HG02870 (cell line): ENCODE measurements at regions not wholly inside any gene's neighbourhood (a gene's known extent, or its start where the extent isn't known, plus 50 kb on each side); places are given as distances from the start of the nearest gene placed in this dataset.

ENCODE experiments used
- ATAC-seq: cut with Tn5 transposase; IDR thresholded peaks from one replicate; pipeline ENCODE4 v1.9.1; 2021; ENCODE audit warnings: mild to moderate bottlenecking, moderate library complexity; ENCODE audit not compliant: unreplicated experiment

DNA sequence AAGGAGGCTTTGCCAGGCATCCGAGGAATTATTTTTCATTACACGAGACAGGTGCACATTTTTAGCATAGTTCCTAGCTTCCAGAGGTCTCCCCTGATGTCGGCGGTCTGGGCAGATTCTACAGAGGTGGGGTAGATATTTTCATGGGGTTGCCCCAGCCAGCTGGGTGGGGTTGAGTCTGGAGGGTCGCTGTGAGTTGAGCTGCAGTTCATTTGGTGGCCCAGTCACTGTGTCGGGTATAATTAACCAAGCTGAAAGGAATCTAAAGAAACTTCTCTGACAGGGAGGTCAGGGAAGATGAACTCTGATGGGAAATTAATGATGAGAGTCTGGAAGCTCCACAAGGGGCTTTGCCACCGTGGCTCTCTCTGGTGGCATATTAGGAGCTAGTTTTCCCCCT is 233.7 kb upstream of the NAV2 start:
- no peak for ATAC-seq

GRCh38 chr11:19474954-19475721 is 234.4 kb upstream of the E2F8 start:
- ATAC-seq, result peak; percentile 94

DNA sequence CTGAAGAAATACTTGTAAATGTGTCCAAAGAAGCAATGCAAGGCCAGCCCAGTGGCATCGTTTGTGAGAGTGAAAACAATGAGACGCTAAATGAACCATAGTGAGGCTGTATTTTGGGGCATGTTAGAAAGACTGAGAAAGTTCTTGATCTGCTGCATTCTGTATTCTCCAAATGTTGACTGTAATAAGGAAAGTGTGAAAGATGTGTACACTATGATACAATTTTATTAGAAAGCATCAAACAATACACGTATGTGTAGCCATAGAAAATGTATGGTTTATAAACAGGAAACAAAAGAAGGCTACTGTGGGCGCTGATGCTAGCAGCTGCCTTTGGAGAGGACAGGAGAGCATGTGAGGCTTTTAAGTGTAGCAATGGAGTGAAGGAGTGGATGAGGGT is 233.5 kb upstream of the E2F8 start:
- no peak for ATAC-seq

- ATAC-seq, result no peak
These were observed 231.9 kb upstream of the E2F8 start for GRCh38 chr11:19472679-19473078.

GRCh38 chr11:19467904-19468303 is 227.2 kb upstream of the E2F8 start:
- ATAC-seq, result no peak

DNA sequence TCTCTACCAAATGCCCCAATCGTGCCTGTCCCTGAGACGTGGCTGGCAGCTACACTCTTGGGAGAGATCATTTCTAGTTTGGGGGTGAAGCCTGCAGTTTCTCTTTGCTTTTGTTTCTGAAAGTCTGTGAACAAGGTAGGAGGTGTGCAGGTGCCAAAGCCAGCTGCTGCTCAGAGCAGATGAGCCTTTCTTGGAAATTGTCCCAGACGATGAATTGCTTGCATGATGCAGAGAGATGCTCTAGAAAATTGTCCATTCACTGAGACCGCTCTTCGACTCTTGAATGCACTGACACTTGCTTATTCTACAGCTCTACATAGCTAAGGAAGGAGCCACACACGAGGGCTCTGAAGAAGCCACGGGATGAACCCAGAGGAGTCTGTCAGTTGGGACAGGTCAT is 225.6 kb upstream of the E2F8 start:
- ATAC-seq, result no peak

DNA sequence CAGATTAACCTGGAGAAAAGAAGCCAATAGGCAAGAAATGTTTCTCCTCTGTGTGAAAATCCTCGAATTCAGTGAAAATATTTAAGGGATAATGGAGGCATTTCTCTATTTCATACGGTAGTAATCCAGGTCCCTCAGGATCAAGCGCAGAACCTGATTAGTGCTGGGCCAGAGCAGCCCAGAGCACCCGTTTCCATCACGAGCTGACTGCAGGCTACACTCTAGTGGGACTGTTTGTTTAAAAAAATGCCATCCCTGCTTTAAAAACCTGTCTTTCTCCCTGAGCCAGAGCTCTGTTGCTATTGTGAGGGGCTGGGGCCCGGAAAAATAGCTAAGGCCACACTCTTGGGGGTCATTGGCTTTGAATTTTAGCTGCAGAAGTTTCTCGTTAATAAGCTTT is 223.2 kb upstream of the E2F8 start:
- no peak for ATAC-seq

DNA sequence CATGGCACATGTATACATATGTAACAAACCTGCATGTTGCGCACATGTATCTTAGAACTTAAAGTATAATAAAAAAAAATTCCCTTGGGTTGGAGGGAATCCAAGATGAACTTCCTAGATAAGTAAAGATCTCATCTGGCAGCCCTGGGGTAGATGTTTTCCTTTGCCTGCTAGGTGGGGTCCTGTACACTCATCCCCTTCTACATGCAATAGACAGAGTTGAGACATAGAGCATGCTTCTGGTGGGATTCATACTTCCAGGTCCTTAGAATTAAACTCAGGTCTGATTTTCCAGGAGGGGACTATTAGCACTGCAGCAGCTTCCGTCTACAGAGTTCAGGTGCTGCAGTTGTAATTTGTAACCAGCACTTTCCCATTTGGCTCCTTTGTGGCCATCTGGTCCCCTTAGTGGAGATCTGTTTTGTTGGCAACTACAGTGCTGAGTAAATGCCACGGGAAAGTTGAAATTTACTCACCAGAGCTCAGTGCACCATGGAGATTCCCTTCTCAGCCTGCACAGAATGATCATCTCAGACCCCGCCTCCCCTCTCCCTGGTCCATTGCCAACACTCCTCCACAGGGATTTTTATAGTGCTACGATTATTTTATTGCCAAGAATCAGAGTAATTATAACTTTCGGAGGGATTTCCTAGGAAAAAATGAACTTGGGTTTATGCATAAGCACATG is 220.1 kb upstream of the E2F8 start:
- ATAC-seq, result no peak

DNA sequence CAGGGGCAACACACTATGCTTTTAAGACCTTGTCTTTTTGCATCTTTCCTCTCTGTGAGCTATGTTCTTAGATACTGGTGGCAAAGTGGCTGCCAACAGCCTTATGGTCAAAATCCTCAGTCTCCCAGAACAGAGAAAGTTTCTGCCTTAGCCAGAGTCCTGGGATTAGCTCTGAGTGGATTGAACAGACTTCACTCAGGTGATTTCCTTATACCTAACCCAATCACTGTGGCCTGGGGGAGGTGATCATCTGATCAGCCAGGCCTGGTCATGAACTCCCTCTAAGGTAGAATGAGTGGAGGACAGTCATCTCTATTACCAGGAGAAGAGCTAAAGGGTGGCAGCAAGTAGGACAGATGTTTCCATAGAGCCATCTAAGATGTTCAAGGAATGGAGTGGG is 218.5 kb upstream of the E2F8 start:
- no peak for ATAC-seq

- ATAC-seq, result no peak
These were observed 218.0 kb upstream of the E2F8 start for GRCh38 chr11:19458721-19459120.

DNA sequence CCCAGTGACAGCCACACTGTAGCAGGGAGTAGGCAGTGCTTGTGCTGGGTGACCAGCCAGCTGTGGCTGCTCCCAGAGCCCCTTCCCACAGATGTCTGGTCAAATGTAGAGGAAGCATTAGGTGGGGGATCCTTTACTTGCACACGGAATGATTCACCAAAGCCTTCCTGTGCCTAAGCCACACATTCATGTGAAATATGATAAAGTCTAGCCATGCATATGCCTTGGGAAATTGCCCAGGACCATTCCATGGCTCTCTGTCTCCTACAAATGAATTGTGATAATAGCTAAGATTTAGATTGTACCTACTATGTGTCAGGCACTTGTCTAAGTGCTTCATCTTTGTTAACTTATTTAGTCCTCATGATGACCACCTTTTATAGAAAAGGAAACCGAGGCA is 217.5 kb upstream of the E2F8 start:
- ATAC-seq, result no peak

DNA sequence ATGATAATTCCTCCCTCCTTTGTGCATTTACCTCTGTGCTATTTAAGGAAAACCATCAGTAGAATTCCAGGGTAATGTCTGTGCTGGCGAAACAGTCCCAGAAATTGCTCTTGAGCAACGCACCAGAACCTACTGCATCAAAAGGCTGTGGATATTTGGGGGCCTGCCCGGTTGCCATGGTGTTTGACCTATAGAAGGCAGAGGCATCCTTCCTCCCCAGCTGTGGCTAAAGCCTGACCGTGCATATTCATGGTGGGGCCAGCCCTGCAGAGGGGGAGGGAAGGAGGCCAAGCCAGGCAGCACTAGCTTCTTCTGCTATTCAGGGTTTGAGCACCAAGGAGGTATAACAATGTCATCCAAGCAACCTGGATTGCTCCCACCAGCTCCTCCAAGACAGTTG is 215.0 kb upstream of the E2F8 start:
- no peak for ATAC-seq

DNA sequence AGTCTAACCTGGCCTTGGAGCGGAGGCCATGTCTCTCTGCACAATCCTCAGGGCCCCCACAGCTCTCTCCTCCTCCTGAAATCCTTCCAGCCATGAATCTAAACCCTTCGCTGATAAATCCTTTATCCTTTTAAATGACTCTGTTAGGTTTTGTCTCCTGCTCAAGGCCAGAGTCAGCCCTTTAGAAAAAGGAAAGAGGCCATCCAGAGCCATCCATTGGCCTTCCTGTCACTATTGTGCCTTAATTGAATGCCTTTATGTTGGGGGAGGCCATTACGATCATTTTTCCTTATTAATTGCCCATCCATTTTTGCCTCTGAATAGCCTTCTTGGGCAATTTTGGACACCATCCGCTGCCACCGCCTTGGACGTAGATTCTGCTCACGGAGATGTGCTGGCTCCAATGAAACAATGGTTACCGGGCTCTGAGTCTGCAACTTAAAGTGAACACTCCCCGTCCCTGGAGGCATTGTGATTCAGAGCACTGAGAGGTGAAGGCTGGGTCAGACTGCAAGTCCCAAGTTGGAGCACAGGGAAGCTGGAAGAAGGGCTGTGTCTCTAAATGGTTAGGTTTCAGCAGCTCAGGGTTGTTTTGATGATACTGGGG is 213.0 kb upstream of the E2F8 start:
- no peak for ATAC-seq

GRCh38 chr11:19451609-19452008 is 210.9 kb upstream of the E2F8 start:
- no peak for ATAC-seq

GRCh38 chr11:19450282-19450681 is 209.5 kb upstream of the E2F8 start:
- no peak for ATAC-seq

DNA sequence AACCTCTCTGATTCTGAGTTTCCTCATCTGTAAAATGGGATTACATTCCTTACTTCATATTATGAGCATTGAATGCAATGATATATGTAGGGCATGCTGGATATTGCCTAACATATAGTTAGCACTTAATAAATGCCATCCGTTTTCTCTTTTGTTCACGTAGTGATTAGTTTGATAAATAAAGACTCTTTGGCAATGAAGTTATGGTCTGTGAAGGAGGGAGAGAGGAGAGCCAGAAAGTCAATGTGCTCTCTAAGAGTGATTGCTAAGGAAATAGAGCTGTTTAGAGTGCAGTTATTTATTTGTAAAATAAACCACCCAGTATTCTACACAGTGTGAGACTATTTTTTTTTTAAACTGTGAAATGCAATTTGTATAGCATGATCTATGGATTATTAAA is 207.9 kb upstream of the E2F8 start:
- no peak for ATAC-seq

DNA sequence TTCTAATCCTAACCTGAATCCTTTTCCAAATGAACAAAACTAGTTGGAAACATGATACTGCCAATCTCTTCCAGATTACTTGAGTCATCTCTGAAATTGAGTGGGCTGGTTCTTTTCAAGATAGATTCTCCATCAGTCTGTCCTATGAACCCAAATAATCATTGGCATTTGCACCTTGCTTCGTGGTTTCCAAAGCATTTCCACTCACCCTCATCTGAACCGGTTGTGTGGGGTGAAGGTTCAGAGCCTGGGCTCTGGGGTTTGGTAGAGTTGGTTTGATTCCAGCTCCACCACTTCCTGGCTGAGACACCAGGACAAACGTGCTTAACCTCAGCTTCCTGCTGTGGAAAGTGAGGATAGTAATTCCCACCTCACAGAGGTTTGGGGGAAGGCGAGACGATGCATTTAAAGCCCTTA is 206.4 kb upstream of the E2F8 start:
- no peak for ATAC-seq

- ATAC-seq, result no peak
These were observed 205.0 kb upstream of the E2F8 start for GRCh38 chr11:19445771-19446170.

- ATAC-seq, result no peak
These were observed 203.5 kb upstream of the E2F8 start for GRCh38 chr11:19444231-19444630.

DNA sequence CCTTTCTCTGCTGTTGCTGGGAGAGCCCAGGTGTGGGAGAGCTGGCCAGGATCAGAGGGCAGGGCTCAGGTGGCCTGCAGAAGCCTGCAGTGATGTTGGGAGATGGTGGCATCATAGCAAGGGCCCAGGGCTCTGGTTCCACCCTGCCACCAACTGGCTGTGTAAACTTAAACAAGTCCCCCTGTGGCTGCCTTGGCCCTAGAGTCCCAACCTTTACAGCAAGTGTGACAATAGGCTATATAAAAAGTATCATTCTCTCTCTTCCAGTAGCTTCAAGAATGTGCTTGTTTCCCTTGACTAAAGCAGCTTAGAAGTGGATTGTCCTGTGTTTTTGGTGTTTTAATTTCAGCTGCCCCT is 201.8 kb upstream of the E2F8 start:
- no peak for ATAC-seq

- ATAC-seq, result peak; percentile 94
These were observed 201.2 kb upstream of the E2F8 start for GRCh38 chr11:19441752-19442553.

DNA sequence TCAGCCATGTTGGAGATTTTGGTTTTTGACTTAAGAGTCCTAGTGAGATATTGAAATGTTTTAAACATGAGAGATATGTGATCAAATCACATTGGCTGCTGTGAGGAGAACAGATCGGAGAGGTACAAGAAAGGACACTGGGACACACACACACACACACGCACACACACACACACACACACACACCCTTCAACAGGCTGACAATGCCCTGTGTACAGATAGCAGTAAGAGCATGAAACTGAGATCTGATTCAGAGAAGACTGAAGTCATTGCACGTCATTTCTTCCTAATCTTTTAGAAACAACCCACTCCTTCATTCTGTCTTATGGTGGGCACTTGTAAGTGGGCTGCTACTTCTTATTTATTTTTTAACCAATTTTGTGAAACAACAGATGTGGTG is 200.5 kb upstream of the E2F8 start:
- ATAC-seq, result no peak
